ENCODE measurements at regions not wholly inside any gene's neighbourhood (a gene's known extent, or its start where the extent isn't known, plus 50 kb on each side); places are given as distances from the start of the nearest gene placed in this dataset.
"Not testable (repeated sequence)": the region's sequence is repeated elsewhere in the genome, so short reads cannot be mapped to it uniquely, and the experiment has no call there.

- DNase-seq = no peak
Measured at GRCh38 chr9:88821033-88821745, 170.1 kb upstream of the S1PR3 start.

DNA sequence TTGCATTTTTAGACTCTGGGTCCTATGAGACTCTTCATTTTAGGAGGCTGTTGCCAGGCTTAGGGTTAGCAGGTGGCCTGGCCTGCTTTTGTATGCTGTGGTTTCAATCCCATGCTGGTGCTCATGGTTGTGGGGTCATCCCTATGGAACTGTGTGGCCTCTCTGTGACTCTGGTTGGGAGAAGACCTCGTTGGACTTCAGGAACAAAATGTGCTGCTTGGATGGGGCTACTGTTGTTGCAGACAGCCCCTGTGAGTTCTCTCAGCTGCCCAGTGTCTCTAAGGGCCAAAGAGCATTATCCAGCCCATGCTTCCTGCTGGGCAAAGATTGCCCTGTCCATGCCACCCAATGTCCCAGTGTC is 169.5 kb upstream of the S1PR3 start:
- DNase-seq = no peak

- no peak for DNase-seq
Measured at GRCh38 chr9:88824711-88825110, 166.6 kb upstream of the S1PR3 start.

DNA sequence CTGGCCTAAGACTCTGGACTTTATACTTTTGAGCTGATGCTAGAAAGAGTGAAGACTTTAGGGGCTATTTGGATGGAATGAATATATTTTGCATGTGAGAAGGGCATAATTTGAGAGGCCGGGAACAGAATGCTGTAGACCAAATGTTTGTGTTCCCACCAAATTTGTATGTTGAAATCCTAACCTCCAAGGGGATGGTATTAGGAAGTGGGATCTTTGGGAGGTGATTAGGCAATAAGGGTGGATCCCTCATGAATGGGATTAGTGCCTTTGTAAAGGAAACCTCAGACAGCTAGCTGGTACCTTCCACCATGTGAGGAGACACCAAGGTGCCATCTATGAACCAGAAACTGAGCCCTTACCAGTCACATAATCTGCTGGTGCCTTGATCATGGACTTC is 165.1 kb upstream of the S1PR3 start:
- DNase-seq = no peak

GRCh38 chr9:88826771-88827181 is 164.5 kb upstream of the S1PR3 start:
- no peak for DNase-seq

- no peak for DNase-seq
Measured at GRCh38 chr9:88828018-88828417, 163.2 kb upstream of the S1PR3 start.

DNA sequence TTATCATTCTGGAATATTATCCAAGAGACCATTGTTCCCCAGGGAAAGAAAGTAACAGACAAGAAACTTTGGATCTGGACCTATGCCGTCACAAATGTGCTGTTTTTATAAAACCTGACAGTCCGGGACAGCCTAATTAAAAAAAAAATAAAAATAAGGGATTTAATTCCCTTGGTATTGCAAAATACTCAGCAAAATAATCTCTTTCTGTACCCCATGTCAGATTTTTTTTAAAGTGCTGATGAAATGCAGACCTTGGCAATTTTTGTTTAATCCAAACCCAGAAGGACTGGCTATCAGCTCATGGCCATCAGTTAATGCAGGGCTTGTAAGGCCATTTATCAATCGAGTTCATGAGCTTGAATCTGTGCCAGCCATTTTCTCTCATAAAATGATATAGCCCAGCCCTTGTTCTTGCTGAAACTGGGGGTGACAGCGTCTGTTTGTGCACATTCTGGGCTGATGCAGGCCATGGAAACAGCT is 162.7 kb upstream of the S1PR3 start:
- DNase-seq = no peak

- DNase-seq = no peak
Measured at GRCh38 chr9:88829276-88829675, 162.0 kb upstream of the S1PR3 start.

DNA sequence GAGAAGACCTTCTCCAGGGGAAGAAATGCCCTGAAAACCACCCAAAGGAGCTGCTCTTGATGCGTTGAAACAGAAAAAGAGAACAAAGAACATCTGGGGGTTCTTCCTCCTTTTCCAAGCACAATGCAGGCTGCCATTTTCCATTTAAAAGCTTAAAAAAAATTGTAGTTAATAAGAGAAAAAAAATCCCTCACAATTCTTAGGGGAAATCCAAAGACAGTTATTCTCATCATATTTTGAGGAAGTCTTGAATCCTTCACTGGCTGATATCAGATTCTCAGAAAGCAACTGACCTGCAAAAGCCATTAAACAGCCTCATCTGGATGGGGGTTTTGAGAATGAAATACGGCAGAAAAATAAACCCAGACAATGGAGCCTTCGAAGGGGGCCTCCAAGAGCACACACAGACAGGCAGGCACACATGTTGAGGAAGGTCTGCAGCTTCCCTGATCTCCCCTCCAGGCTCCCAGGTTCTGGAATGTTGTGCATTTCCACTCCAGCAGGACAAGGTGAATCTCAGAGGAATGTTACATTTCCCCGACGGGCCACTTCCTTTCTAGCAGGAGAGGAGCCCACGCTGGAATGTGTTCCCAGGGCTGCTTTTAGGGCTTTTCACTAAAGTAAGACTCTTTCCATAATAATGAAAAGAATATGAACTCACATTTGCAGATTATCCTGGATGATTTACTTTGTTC is 159.4 kb upstream of the S1PR3 start:
- DNase-seq = no peak

DNA sequence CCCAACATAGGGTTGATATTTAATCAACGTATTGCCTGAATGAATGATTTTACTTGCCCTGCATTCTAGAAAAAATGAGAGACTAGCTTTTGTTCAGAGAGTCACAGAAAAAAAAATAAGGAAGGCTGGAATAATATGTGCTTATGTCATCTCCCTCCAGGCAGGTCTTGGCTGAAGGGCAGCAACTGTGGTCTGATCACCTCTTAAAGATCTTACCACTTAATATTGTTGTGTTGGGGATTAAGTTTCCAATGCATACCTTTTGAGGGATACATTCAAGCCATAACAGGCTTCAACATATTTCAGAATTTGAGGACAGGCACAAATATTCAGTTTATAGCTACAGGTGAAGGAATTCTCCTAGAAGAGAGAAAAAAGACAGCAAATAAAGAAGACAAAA is 157.3 kb upstream of the S1PR3 start:
- no peak for DNase-seq

GRCh38 chr9:88835038-88835466 is 156.2 kb upstream of the S1PR3 start:
- no peak for DNase-seq

- no peak for DNase-seq
Measured at GRCh38 chr9:88835772-88836171, 155.5 kb upstream of the S1PR3 start.

GRCh38 chr9:88837731-88838130 is 153.5 kb upstream of the S1PR3 start:
- DNase-seq = no peak

- DNase-seq = not testable (repeated sequence)
Measured at GRCh38 chr9:88849878-88850277, 141.4 kb upstream of the S1PR3 start.

DNA sequence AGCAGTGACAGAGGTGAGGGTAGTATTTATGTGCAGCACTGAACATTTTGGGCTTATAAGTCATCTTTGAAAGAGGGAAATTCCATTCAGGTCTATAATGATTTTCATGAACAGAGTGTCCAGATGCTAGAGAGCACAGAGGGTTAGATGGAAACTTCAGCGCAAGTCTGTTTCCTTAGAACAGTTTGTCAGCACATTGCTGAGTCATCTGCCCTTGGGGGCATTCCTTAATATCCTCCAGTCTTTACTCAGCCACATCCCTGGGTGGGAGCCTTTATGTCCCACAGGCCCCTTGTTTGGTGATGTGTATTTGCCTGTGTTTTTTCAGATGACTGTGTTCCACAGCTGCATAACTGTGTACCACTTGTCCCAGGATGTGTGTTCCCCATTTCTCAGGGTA is 138.5 kb upstream of the S1PR3 start:
- no peak for DNase-seq

- no peak for DNase-seq
Measured at GRCh38 chr9:88870627-88871026, 120.6 kb upstream of the S1PR3 start.

DNA sequence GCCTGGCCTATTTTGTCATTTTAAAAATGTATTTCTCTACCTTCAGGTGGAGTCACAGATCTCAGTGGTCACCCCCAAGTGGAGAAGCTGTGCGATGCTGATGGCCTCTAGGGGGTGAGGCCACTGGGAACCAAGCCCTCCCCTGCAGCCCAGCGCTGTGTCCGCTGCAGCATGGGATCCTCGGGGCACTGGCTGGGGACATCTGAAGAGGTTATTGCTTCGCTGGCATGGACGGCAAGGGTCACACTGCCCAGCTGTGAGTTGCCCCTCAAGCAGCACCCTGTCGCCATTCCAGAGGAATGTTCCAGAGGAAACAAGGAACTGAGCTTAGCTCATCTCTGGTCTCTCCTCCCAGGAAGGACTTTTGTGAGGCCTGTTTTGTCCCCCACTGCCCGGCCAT is 119.6 kb upstream of the S1PR3 start:
- DNase-seq = no peak

DNA sequence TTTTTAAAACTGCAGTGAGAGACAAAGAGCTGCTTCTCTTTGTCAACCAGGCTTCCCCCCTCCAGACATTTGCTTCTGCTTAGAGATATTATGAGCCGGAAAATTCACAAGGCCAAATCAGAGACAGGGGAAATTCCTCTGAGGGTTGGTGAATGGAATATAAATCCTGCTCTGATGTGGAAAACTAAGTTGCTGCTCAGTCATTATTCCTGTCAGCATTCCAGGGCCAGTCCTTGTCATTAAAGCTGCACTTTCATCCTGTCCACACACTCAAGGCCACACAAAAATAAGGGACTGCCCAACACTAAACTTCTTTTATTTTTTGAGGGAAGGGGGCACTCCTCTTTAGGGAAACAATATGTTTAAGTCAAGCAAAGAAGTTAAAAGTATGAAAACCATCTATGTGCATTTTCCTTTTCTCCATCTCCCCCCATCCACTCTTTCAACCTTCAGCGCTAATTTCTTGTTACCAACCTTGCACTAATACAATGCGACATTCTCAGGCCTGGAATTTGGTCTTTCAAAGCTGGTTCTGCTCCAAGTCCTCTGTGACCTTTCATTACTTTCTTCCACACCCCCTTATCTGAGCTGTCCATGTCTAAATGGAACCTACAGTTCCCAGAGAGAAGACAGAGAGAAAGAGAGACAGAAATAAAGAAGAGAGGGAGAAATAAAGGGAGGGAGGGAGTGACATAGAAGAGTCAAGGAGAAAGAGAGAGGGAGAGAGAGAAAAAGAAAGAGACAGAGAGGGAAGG is 118.9 kb upstream of the S1PR3 start:
- no peak for DNase-seq

- no peak for DNase-seq
Measured at GRCh38 chr9:88873635-88874034, 117.6 kb upstream of the S1PR3 start.

- peak; percentile 1 for DNase-seq
Measured at GRCh38 chr9:88874391-88874790, 116.9 kb upstream of the S1PR3 start.

DNA sequence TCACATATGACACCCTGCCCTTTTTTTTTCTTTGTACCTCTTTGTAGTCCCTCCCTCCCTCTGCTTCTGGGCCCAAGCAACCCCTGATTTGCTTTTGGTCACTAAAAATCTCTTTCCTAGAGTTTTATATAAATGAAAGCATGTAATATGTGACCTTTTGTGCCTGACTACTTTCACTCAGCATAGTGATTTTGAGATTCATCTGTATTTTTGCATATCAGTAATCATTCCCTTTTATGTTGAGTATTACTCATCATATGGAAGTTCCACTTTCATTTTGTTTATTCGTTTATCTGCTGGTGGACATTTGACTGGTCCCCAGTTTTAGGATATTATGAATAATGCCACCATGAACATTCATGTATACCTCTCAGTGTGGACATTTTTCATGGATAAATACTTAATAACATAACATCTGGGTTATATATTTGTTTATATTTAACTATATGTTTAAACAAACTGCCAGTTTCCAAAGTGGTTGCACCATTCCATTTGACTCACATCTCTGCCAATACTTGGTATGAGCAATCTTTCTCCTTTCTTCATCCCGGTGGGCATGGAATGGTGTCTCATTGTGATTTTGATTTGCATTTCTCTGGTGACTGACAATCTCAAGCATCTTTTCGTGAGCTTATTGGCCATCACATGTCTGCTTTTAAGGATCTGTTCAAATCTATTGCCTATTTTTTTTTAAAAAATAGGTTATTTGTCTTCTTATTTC is 115.7 kb upstream of the S1PR3 start:
- DNase-seq = no peak

GRCh38 chr9:88880199-88880598 is 111.1 kb upstream of the S1PR3 start:
- no peak for DNase-seq

- not testable (repeated sequence) for DNase-seq
Measured at GRCh38 chr9:88884291-88884690, 107.0 kb upstream of the S1PR3 start.
